ENCODE measurements at regions not wholly inside any gene's neighbourhood (a gene's known extent, or its start where the extent isn't known, plus 50 kb on each side); places are given as distances from the start of the nearest gene placed in this dataset.
"Not testable (repeated sequence)": the region's sequence is repeated elsewhere in the genome, so short reads cannot be mapped to it uniquely, and the experiment has no call there.

GRCh38 chr14:105911006-105911847, 384.8 kb downstream of the TMEM121 start:
- DNase-seq, result no peak

GRCh38 chr14:105911848-105912292, 385.5 kb downstream of the TMEM121 start:
- DNase-seq, result not testable (repeated sequence)

- DNase-seq, result no peak
These were observed 386.3 kb downstream of the TMEM121 start for GRCh38 chr14:105912641-105913180.

- no peak for DNase-seq
These were observed 386.8 kb downstream of the TMEM121 start for GRCh38 chr14:105913221-105913620.

- no peak for DNase-seq
These were observed 387.5 kb downstream of the TMEM121 start for GRCh38 chr14:105913861-105914260.

- DNase-seq, result not testable (repeated sequence)
These were observed 387.9 kb downstream of the TMEM121 start for GRCh38 chr14:105914281-105914680.

GRCh38 chr14:105914738-105915385, 388.5 kb downstream of the TMEM121 start:
- no peak for DNase-seq

- DNase-seq, result not testable (repeated sequence)
These were observed 389.2 kb downstream of the TMEM121 start for GRCh38 chr14:105915546-105915945.

- DNase-seq, result not testable (repeated sequence)
These were observed 391.0 kb downstream of the TMEM121 start for GRCh38 chr14:105917136-105917932.

GRCh38 chr14:105917933-105918436, 391.6 kb downstream of the TMEM121 start:
- no peak for DNase-seq

GRCh38 chr14:105918496-105919262, 392.3 kb downstream of the TMEM121 start:
- DNase-seq, result no peak

GRCh38 chr14:105919458-105920150, 393.2 kb downstream of the TMEM121 start:
- DNase-seq, result no peak

- not testable (repeated sequence) for DNase-seq
These were observed 393.8 kb downstream of the TMEM121 start for GRCh38 chr14:105920151-105920700.

- not testable (repeated sequence) for DNase-seq
These were observed 394.7 kb downstream of the TMEM121 start for GRCh38 chr14:105920803-105921755.

- not testable (repeated sequence) for DNase-seq
These were observed 395.4 kb downstream of the TMEM121 start for GRCh38 chr14:105921781-105922180.

GRCh38 chr14:105923520-105924191, 397.3 kb downstream of the TMEM121 start:
- DNase-seq, result not testable (repeated sequence)

GRCh38 chr14:105924951-105925591, 398.7 kb downstream of the TMEM121 start:
- DNase-seq, result no peak

- DNase-seq, result no peak
These were observed 399.4 kb downstream of the TMEM121 start for GRCh38 chr14:105925615-105926372.
